KG1 (cell line): ENCODE measurements at regions not wholly inside any gene's neighbourhood (a gene's known extent, or its start where the extent isn't known, plus 50 kb on each side); places are given as distances from the start of the nearest gene placed in this dataset.
"Not testable (repeated sequence)": the region's sequence is repeated elsewhere in the genome, so short reads cannot be mapped to it uniquely, and the experiment has no call there.

Source experiments
- DNase-seq: peaks from one replicate; lab custom pipeline; 2025; lab: John Stamatoyannopoulos, UW

GRCh38 chr1:208465786-208466590, 221.8 kb upstream of the PLXNA2 start:
- DNase-seq, result no peak

GRCh38 chr1:208467151-208467780, 223.1 kb upstream of the PLXNA2 start:
- no peak for DNase-seq

GRCh38 chr1:208475449-208475848, 231.3 kb upstream of the PLXNA2 start:
- no peak for DNase-seq

GRCh38 chr1:208475951-208476845, 232.0 kb upstream of the PLXNA2 start:
- DNase-seq, result no peak

GRCh38 chr1:208476846-208477170, 232.6 kb upstream of the PLXNA2 start:
- DNase-seq, result no peak

- DNase-seq, result no peak
Observed at GRCh38 chr1:208479435-208479834, 235.3 kb upstream of the PLXNA2 start.

- DNase-seq, result no peak
Observed at GRCh38 chr1:208485512-208485911, 241.3 kb upstream of the PLXNA2 start.

- DNase-seq, result no peak
Observed at GRCh38 chr1:208486677-208487076, 242.5 kb upstream of the PLXNA2 start.

- not testable (repeated sequence) for DNase-seq
Observed at GRCh38 chr1:208488432-208488831, 244.2 kb upstream of the PLXNA2 start.

- DNase-seq, result no peak
Observed at GRCh38 chr1:208496467-208497371, 252.5 kb upstream of the PLXNA2 start.

GRCh38 chr1:208497866-208498541, 253.8 kb upstream of the PLXNA2 start:
- no peak for DNase-seq

- DNase-seq, result no peak
Observed at GRCh38 chr1:208499026-208499425, 254.8 kb upstream of the PLXNA2 start.

GRCh38 chr1:208499601-208500000, 255.4 kb upstream of the PLXNA2 start:
- no peak for DNase-seq

- no peak for DNase-seq
Observed at GRCh38 chr1:208500375-208500774, 256.2 kb upstream of the PLXNA2 start.

- no peak for DNase-seq
Observed at GRCh38 chr1:208501542-208501941, 257.4 kb upstream of the PLXNA2 start.

- DNase-seq, result no peak
Observed at GRCh38 chr1:208503787-208504186, 259.6 kb upstream of the PLXNA2 start.

GRCh38 chr1:208506812-208507211, 262.6 kb upstream of the PLXNA2 start:
- DNase-seq, result no peak

GRCh38 chr1:208509072-208509471, 264.9 kb upstream of the PLXNA2 start:
- DNase-seq, result no peak

GRCh38 chr1:208510192-208510952, 266.2 kb upstream of the PLXNA2 start:
- no peak for DNase-seq

- DNase-seq, result no peak
Observed at GRCh38 chr1:208511242-208511860, 267.2 kb upstream of the PLXNA2 start.
